ENCODE measurements at regions not wholly inside any gene's neighbourhood (a gene's known extent, or its start where the extent isn't known, plus 50 kb on each side); places are given as distances from the start of the nearest gene placed in this dataset.
"Not testable (repeated sequence)": the region's sequence is repeated elsewhere in the genome, so short reads cannot be mapped to it uniquely, and the experiment has no call there.

- no peak for DNase-seq
Observed at GRCh38 chr11:24233041-24233440, 263.8 kb upstream of the LUZP2 start.

DNA sequence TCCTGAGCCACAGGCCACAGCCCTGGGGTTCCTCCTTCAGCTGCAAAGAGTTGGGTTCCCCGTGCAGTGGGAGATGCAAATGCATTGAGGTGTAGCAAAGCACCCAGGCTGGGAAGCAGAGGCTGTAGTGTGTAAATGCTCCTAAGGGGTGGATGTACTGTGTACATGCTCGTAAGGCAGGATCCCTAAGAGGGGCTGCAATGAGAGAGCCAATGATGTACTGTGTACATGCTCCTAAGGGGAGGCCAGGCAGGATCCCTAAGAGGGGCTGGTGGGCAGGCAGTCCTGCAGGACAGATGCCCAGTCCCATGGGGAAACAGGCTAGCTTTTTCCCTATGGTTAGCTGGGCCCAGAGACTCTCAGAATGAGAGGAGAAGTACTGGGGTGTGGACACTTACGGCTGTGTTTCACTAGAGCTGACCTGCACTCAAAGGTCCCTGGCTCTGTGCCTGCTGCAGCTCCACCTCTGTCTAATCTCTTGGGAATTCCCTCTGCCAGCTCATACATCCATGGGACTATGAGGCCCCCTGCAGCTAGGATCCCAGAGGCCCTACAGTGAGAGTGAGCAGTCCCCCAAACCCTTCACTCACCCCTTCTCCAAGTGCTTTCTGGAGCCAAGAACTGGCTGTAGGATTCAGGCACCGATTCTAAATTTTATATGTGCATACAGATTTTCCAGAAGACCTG, 261.9 kb upstream of the LUZP2 start:
- DNase-seq = no peak

GRCh38 chr11:24238771-24239645, 257.8 kb upstream of the LUZP2 start:
- no peak for DNase-seq

DNA sequence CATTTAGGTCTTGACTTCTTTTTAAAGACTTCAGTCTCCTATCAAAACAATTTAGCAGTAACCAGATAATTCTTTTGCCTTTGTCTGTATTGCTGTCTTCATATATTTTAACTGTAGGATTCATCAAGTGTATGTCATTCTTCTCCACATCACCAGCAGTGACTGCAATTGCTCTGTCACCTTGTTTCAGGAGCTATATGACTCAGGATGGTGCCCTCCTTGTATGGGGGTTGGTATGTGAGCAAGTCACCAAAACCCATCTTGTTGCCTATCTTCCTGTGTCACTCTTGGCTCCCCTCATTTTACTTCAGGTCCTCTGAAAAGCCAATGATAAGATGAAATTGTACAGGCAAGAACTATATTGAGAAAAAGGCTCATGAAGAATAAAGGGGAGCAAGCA, 256.9 kb upstream of the LUZP2 start:
- DNase-seq = no peak

DNA sequence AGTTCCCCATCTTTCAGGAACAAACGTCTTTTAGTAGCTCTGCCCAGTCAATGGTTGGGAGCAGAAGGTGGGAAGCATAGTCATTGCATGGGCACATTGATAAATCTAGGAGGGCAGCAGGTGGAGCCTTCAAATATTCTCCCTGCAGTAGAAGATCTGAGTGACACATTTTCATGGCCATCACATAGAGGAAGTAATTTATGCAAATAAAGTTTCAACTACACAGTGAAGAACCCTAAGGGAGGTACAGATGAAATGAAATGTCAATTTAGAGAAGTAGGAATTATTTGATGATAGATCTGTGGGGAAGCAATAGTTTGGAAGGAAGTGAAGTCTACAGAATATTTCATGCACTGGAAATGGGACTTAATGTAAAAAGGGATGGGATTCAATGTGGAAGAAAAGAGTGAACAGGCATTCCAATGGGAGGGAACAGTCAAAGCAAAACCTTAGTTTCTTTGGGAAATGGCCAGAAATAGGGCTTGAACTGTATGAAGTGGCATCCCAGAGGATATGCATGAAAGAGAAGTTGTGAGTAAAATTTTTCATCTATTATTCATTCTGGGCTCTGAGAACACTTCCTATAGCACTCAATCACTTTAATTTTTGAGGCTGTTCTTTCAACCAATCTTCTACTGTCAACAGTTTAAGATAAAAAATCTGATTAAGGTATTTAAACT, 256.2 kb upstream of the LUZP2 start:
- no peak for DNase-seq

DNA sequence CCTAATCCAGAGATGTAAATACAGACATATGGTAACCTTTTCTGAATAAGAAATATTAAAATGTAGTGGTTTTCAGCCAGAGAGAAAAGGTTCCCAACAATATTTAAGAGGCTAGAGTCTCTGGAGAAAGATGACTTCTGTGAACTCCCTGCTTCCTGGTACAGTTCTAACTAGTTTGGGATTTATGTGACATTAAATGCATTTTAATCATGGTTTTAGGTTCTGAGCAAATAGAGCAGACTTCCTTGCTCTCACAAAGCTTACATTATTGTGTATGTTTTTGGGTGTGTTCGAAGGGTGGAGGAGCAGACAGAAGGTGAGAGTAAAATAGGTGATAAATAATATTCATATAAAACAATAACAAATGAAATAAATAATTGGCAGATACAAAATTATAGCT, 250.1 kb upstream of the LUZP2 start:
- DNase-seq = no peak

- no peak for DNase-seq
Observed at GRCh38 chr11:24247846-24248245, 249.0 kb upstream of the LUZP2 start.

GRCh38 chr11:24249921-24250320, 246.9 kb upstream of the LUZP2 start:
- DNase-seq = no peak

GRCh38 chr11:24253237-24253760, 243.6 kb upstream of the LUZP2 start:
- no peak for DNase-seq

GRCh38 chr11:24264868-24265267, 232.0 kb upstream of the LUZP2 start:
- no peak for DNase-seq

- DNase-seq = no peak
Observed at GRCh38 chr11:24267014-24267413, 229.8 kb upstream of the LUZP2 start.

- no peak for DNase-seq
Observed at GRCh38 chr11:24271798-24272197, 225.1 kb upstream of the LUZP2 start.

DNA sequence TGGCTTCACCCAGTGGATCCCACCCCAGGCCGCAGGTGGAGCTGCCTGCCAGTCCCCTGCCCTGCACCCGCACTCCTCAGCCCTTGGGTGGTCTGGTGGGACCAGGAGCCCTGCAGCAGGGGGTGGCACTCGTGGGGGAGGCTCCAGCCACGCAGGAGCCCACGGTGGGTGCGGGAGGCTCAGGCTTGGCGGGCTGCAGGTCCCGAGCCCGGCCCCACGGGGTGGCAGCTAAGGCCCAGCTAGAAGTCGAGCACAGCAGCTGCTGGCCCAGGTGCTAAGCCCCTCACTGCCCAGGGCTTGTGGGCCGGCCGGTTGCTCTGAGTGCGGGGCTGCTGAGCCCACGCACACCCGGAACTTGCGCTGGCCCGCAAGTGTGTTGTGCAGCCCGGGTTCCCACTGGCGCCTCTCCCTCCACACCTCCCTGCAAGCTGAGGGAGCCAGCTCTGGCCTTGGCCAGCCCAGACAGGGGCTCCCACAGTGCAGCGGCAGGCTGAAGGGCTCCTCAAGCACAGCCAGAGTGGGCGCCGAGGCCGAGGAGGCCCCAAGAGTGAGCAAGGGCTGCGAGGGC, 222.6 kb upstream of the LUZP2 start:
- not testable (repeated sequence) for DNase-seq

GRCh38 chr11:24286238-24286637, 210.6 kb upstream of the LUZP2 start:
- no peak for DNase-seq

GRCh38 chr11:24289301-24289700, 207.6 kb upstream of the LUZP2 start:
- no peak for DNase-seq

GRCh38 chr11:24293964-24294363, 202.9 kb upstream of the LUZP2 start:
- no peak for DNase-seq

DNA sequence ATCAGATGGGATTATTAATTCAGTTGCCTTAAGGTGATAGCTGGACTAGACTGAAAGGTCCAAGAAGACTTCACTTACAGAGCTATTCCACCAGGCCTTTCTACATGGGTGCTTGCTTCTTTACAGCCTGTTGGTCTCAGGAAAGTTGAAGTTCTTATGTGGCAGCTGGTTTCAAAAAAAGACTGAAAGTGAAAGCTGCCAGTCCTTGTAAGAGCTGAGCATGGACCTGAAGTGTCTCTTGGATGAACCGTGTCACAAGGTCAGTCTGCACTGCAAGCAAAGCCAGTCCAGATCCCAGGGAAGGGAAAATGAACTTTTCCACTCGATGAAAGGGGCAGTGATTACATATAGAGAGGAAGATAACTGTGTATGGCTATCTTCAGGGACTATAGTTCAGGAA, 201.5 kb upstream of the LUZP2 start:
- no peak for DNase-seq

- no peak for DNase-seq
Observed at GRCh38 chr11:24297461-24297860, 199.4 kb upstream of the LUZP2 start.

DNA sequence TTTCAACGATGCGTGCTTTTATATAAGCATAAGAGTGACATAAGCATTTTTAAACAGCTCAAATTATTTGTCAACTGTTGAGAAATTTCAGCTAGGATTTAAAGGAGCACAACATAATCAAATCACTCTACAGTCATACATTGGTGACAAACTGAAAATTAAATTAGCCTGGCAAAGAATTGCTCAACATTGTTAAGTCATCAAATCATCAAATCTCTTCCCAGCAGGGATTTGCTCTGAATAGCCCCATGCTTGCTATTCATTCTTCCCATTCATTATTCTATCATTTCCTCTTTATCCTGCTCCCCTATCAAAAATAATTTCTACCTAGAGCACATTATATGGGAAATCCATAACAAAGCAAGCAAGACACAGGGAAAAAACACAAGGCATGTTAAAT, 198.7 kb upstream of the LUZP2 start:
- no peak for DNase-seq

- DNase-seq = no peak
Observed at GRCh38 chr11:24311974-24312373, 184.9 kb upstream of the LUZP2 start.

DNA sequence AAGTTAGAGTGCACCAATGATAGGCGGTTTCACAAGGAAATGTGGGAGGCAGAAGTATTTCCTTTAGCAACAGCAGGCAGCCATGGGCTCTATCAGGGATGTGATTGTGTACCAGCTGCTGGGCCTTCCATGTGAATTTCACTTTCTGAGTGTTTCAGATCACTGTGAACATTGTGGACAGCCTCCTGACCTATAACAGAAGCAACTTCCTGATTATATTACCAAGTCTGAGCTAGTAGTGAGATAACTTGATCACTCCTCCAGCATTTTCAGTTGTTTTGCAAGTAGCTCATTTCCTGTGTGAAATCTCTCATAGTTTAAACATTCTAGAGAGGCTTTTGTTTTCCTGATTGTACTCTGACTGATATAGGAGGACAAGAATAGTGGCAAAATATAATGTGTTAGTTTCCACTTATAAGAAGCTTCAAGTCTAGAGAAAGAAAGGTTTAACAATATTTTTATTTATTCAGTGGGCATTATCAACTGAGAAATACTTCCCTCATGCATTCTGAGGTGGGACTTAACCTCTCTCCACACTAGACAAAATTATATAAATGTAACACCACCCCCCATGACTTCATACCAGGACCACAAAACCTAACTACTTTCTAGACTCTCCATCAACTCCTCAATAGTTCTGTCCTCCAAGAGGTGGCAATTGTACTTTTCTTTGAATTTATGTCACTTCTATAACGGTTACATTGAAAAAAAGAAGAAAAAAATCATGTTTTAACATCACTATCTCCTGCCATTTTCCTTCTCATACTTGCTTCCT, 184.2 kb upstream of the LUZP2 start:
- DNase-seq = no peak

- no peak for DNase-seq
Observed at GRCh38 chr11:24321229-24321628, 175.6 kb upstream of the LUZP2 start.

Data from DMS 273 treated with DMSO at 0.1 percent for 48 hours (cell line).